Endodermal cell (in vitro differentiated cells): ENCODE measurements at regions not wholly inside any gene's neighbourhood (a gene's known extent, or its start where the extent isn't known, plus 50 kb on each side); places are given as distances from the start of the nearest gene placed in this dataset.

ENCODE experiments used
- DNase-seq: peaks from one replicate; pipeline ENCODE4 v3.0.0-alpha.2; 2017
- H3K27ac ChIP-seq: 2 replicates; pipeline ENCODE4 v1.5.1; 2013; ENCODE audit warnings: mild to moderate bottlenecking, low read depth, low read length, moderate library complexity
- H3K27me3 ChIP-seq: 2 replicates; pipeline ENCODE4 v1.6.1; 2013; ENCODE audit warnings: mild to moderate bottlenecking, low read length, moderate library complexity; ENCODE audit not compliant: insufficient read depth, control insufficient read depth, poor library complexity, severe bottlenecking
- H3K36me3 ChIP-seq: 2 replicates; pipeline ENCODE4 v1.7.0; 2013; ENCODE audit warnings: mild to moderate bottlenecking, low read length, moderate library complexity; ENCODE audit not compliant: control insufficient read depth, insufficient read depth
- H3K4me1 ChIP-seq: one replicate; pipeline ENCODE4 v1.7.0; 2013; ENCODE audit warnings: low read length; ENCODE audit not compliant: control insufficient read depth, insufficient read depth
- H3K4me3 ChIP-seq: 2 replicates; pipeline ENCODE4 v1.5.1; 2013; ENCODE audit warnings: mild to moderate bottlenecking, low read length, moderate library complexity
- H3K9ac ChIP-seq: 2 replicates; pipeline ENCODE4 v1.6.1; 2013; ENCODE audit warnings: mild to moderate bottlenecking, low read length, moderate library complexity; ENCODE audit not compliant: poor library complexity, severe bottlenecking; ENCODE audit errors: extremely low read depth
- H3K9me3 ChIP-seq: 2 replicates; pipeline ENCODE4 v1.6.1; 2013; ENCODE audit warnings: mild to moderate bottlenecking, low read length, moderate library complexity; ENCODE audit not compliant: control insufficient read depth
- H3K27ac Mint-ChIP-seq: 2 replicates; pipeline ENCODE4 v1.8.0; 2020; ENCODE audit warnings: mixed read lengths
- H3K27me3 Mint-ChIP-seq: 2 replicates; pipeline ENCODE4 v1.8.0; 2021; ENCODE audit warnings: mild to moderate bottlenecking, mixed read lengths; ENCODE audit not compliant: insufficient read depth
- H3K36me3 Mint-ChIP-seq: 2 replicates; pipeline ENCODE4 v1.8.0; 2020; ENCODE audit warnings: low read depth, mixed read lengths
- H3K4me1 Mint-ChIP-seq: 2 replicates; pipeline ENCODE4 v1.8.0; 2020; ENCODE audit warnings: mixed read lengths
- H3K4me3 Mint-ChIP-seq: 2 replicates; pipeline ENCODE4 v1.8.0; 2020; ENCODE audit warnings: mild to moderate bottlenecking, moderate library complexity, mixed read lengths
- H3K9me3 Mint-ChIP-seq: 2 replicates; pipeline ENCODE4 v1.8.0; 2020; ENCODE audit warnings: mild to moderate bottlenecking, mixed read lengths
- CTCF ChIP-seq: fragments of 200-600 bp; sonication (generic); conservative IDR thresholded peaks from 2 replicates; pipeline ENCODE4 v1.5.0; 2021; ENCODE audit warnings: antibody characterized with exemption, mild to moderate bottlenecking
- WGBS, 2 experiments: methylation state at CpG; one replicate each; pipeline versions ENCODE4 v1.1.5 to v1.1.7; 2013; ENCODE audit warnings: missing lambda C conversion rate in 2 of 2, mixed read lengths in 1 of 2; ENCODE audit not compliant: insufficient coverage in 1 of 2, insufficient read length in 1 of 2; 5-methylcytosine and 5-hydroxymethylcytosine counted together

GRCh38 chr4:4792466-4792865 lies 67.0 kb upstream of the MSX1 start:
- no peaks in the 10 kb centered on the region for H3K36me3 ChIP-seq
- H3K9ac ChIP-seq, result no peak overlapping the region
- no peak overlapping the region for H3K27ac ChIP-seq
- Mint-ChIP-seq H3K27ac (no peak overlapping the region), H3K4me3 (no peak overlapping the region), H3K4me1 (no peaks in the 10 kb centered on the region), H3K9me3 (peaks cover 28% of the 10 kb centered on the region), H3K27me3 (peaks cover 31% of the 10 kb centered on the region), H3K36me3 (peaks cover 7% of the 10 kb centered on the region)
- no peak for TF ChIP-seq CTCF
- no peaks in the 10 kb centered on the region for H3K4me1 ChIP-seq
- H3K9me3 ChIP-seq, result peaks cover 27% of the 10 kb centered on the region
- WGBS, 2 experiments, result 84 to 100% methylated on average over 4 of the region's 4 CpGs
- no peaks in the 10 kb centered on the region for H3K27me3 ChIP-seq
- H3K4me3 ChIP-seq, result no peak overlapping the region
- DNase-seq, result no peak

GRCh38 chr4:4791299-4792111 lies 68.0 kb upstream of the MSX1 start:
- Mint-ChIP-seq H3K27me3 (peaks cover 30% of the 10 kb centered on the region), H3K36me3 (peaks cover 7% of the 10 kb centered on the region), H3K9me3 (peaks cover 35% of the 10 kb centered on the region), H3K4me1 (no peaks in the 10 kb centered on the region), H3K4me3 (no peak overlapping the region), H3K27ac (no peak overlapping the region)
- Histone ChIP-seq H3K4me3 (no peak overlapping the region), H3K9me3 (peaks cover 24% of the 10 kb centered on the region), H3K9ac (no peak overlapping the region), H3K27me3 (no peaks in the 10 kb centered on the region), H3K4me1 (no peaks in the 10 kb centered on the region), H3K36me3 (no peaks in the 10 kb centered on the region), H3K27ac (peak overlapping the region; percentile 76)
- no peak for TF ChIP-seq CTCF
- no peak for DNase-seq
- WGBS, 2 experiments, result 57 to 75% methylated on average over 10 to 14 of the region's 14 CpGs

DNA sequence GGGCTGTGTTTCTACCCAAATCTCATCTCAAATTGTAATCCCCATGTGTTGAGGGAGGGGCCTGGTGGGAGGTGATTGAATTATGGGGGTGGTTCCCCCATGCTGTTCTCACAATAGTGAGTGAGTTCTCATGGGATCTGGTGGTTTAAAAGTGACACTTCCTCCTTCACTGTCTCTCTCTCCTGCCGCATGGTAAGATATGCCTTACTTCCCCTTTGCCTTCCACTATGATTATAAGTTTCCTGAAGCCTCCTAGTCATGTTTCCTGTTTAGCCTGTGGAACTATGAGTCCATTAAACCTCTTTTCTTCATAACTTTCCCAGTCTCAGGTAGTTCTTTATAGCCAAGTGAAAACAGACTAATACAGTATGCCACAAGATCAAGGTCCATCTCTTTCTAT lies 70.0 kb upstream of the MSX1 start:
- peaks cover 42% of the 10 kb centered on the region for H3K9me3 Mint-ChIP-seq
- no peak overlapping the region for H3K27ac Mint-ChIP-seq
- Histone ChIP-seq H3K9ac (no peak overlapping the region), H3K4me1 (peaks cover 3% of the 10 kb centered on the region), H3K27me3 (no peaks in the 10 kb centered on the region), H3K4me3 (no peak overlapping the region), H3K9me3 (peaks cover 24% of the 10 kb centered on the region), H3K36me3 (no peaks in the 10 kb centered on the region), H3K27ac (no peak overlapping the region)
- H3K4me1 Mint-ChIP-seq, result peaks cover 5% of the 10 kb centered on the region
- 94 to 100% methylated on average over 1 of the region's 1 CpG for WGBS, 2 experiments
- H3K4me3 Mint-ChIP-seq, result no peak overlapping the region
- TF ChIP-seq CTCF, result no peak
- no peak for DNase-seq
- peaks cover 23% of the 10 kb centered on the region for H3K27me3 Mint-ChIP-seq
- peaks cover 7% of the 10 kb centered on the region for H3K36me3 Mint-ChIP-seq
